HG03159 (cell line): ENCODE measurements at regions not wholly inside any gene's neighbourhood (a gene's known extent, or its start where the extent isn't known, plus 50 kb on each side); places are given as distances from the start of the nearest gene placed in this dataset.
"Not testable (repeated sequence)": the region's sequence is repeated elsewhere in the genome, so short reads cannot be mapped to it uniquely, and the experiment has no call there.

Experiments used
- ATAC-seq: cut with Tn5 transposase; IDR thresholded peaks from one replicate; pipeline ENCODE4 v1.9.1; 2021; ENCODE audit warnings: mild to moderate bottlenecking, moderate library complexity; ENCODE audit not compliant: unreplicated experiment

- no peak for ATAC-seq
Measured at GRCh38 chr4:164056426-164057142, 562.1 kb downstream of the TMA16 start.

- ATAC-seq, result peak; percentile 44
Measured at GRCh38 chr4:164058776-164059445, 564.4 kb downstream of the TMA16 start.

GRCh38 chr4:164060456-164060855 is 566.0 kb downstream of the TMA16 start:
- ATAC-seq, result no peak

GRCh38 chr4:164068392-164068791 is 573.9 kb downstream of the TMA16 start:
- no peak for ATAC-seq

GRCh38 chr4:164070625-164071024 is 576.1 kb downstream of the TMA16 start:
- ATAC-seq, result no peak

GRCh38 chr4:164081371-164081770 is 586.9 kb downstream of the TMA16 start:
- ATAC-seq, result no peak

GRCh38 chr4:164081801-164082200 is 587.3 kb downstream of the TMA16 start:
- no peak for ATAC-seq

- no peak for ATAC-seq
Measured at GRCh38 chr4:164087733-164088132, 593.2 kb downstream of the TMA16 start.

GRCh38 chr4:164095313-164096110 is 601.0 kb downstream of the TMA16 start:
- ATAC-seq, result no peak

GRCh38 chr4:164096766-164097518 is 602.5 kb downstream of the TMA16 start:
- ATAC-seq, result no peak

- ATAC-seq, result not testable (repeated sequence)
Measured at GRCh38 chr4:164100741-164101365, 606.4 kb downstream of the TMA16 start.

- ATAC-seq, result no peak
Measured at GRCh38 chr4:164108971-164109370, 614.5 kb downstream of the TMA16 start.

GRCh38 chr4:164109503-164109902 is 615.0 kb downstream of the TMA16 start:
- no peak for ATAC-seq

- no peak for ATAC-seq
Measured at GRCh38 chr4:164115236-164115635, 620.7 kb downstream of the TMA16 start.

GRCh38 chr4:164116286-164116685 is 621.8 kb downstream of the TMA16 start:
- ATAC-seq, result no peak

GRCh38 chr4:164134388-164134787 is 619.5 kb upstream of the SMIM31 start:
- no peak for ATAC-seq

GRCh38 chr4:164136180-164136616 is 617.7 kb upstream of the SMIM31 start:
- ATAC-seq, result no peak

- no peak for ATAC-seq
Measured at GRCh38 chr4:164138521-164138920, 615.4 kb upstream of the SMIM31 start.

- ATAC-seq, result no peak
Measured at GRCh38 chr4:164139291-164139690, 614.6 kb upstream of the SMIM31 start.

- not testable (repeated sequence) for ATAC-seq
Measured at GRCh38 chr4:164141755-164142375, 612.1 kb upstream of the SMIM31 start.
